Uterus (tissue), 2 donors: ENCODE measurements at regions not wholly inside any gene's neighbourhood (a gene's known extent, or its start where the extent isn't known, plus 50 kb on each side); places are given as distances from the start of the nearest gene placed in this dataset.

Experiments
- POLR2A ChIP-seq, 2 donors: fragments of 450-650 bp; IDR thresholded peaks; one replicate each; pipeline ENCODE4 v1.6.1; 2016; ENCODE audit warnings: antibody characterized with exemption in 2 of 2, mild to moderate bottlenecking in 1 of 2, moderate library complexity in 1 of 2
- TF ChIP-seq, protein P1 (sequence below), 4 experiments: fragments of 200-600 bp in 2 of 4; fragments of 450-650 bp in 2 of 4; sonication (generic) in 2 of 4; IDR thresholded peaks; one replicate each; pipeline ENCODE4 v1.5.1; 2016 to 2019; ENCODE audit warnings: antibody characterized with exemption in 4 of 4, mild to moderate bottlenecking in 2 of 4, moderate library complexity in 1 of 4

- TF ChIP-seq, protein P1, sequence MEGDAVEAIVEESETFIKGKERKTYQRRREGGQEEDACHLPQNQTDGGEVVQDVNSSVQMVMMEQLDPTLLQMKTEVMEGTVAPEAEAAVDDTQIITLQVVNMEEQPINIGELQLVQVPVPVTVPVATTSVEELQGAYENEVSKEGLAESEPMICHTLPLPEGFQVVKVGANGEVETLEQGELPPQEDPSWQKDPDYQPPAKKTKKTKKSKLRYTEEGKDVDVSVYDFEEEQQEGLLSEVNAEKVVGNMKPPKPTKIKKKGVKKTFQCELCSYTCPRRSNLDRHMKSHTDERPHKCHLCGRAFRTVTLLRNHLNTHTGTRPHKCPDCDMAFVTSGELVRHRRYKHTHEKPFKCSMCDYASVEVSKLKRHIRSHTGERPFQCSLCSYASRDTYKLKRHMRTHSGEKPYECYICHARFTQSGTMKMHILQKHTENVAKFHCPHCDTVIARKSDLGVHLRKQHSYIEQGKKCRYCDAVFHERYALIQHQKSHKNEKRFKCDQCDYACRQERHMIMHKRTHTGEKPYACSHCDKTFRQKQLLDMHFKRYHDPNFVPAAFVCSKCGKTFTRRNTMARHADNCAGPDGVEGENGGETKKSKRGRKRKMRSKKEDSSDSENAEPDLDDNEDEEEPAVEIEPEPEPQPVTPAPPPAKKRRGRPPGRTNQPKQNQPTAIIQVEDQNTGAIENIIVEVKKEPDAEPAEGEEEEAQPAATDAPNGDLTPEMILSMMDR (IDR thresholded peaks at IDR 0.05) = no peak
- TF ChIP-seq POLR2A (IDR thresholded peaks at IDR 0.05) = no peak
These were observed 652.9 kb upstream of the C16orf82 start for GRCh38 chr16:26413780-26414179.
